Right cardiac atrium (tissue), 5 donors: ENCODE measurements at regions not wholly inside any gene's neighbourhood (a gene's known extent, or its start where the extent isn't known, plus 50 kb on each side); places are given as distances from the start of the nearest gene placed in this dataset.
"Not testable (repeated sequence)": the region's sequence is repeated elsewhere in the genome, so short reads cannot be mapped to it uniquely, and the experiment has no call there.

Experiments used
- ATAC-seq, 2 donors: fragments of 200-7000 bp; cut with Tn5 transposase; one replicate each; pipeline versions ENCODE4 v1.8.0 to v1.9.1; 2020; ENCODE audit warnings: moderate library complexity in 2 of 2, mild to moderate bottlenecking in 1 of 2
- DNase-seq, 3 donors: peaks; one replicate each; pipeline ENCODE4 v3.0.0-alpha.2; 2020
- H3K27ac ChIP-seq: one replicate; pipeline ENCODE4 v1.5.1; 2013; ENCODE audit warnings: mild to moderate bottlenecking, low read length, control low read depth, moderate library complexity
- H3K27me3 ChIP-seq: one replicate; pipeline ENCODE4 v1.6.1; 2013; ENCODE audit not compliant: control insufficient read depth, insufficient read depth
- H3K4me1 ChIP-seq: one replicate; pipeline ENCODE4 v1.6.1; 2013; ENCODE audit warnings: low read length; ENCODE audit not compliant: control insufficient read depth, insufficient read depth
- H3K4me3 ChIP-seq: one replicate; pipeline ENCODE4 v1.5.1; 2013; ENCODE audit warnings: low read length, control low read depth
- H3K9me3 ChIP-seq: one replicate; pipeline ENCODE4 v1.6.1; 2013; ENCODE audit warnings: low read length; ENCODE audit not compliant: control insufficient read depth
- WGBS: extraction: QIAGEN DNeasy Blood & Tissue Kit; methylation state at CpG from one replicate; pipeline ENCODE4 v1.1.7; 2013; 5-methylcytosine and 5-hydroxymethylcytosine counted together
- intact Hi-C, 4 donors: fragments of 100-400 bp; cut with DNase I; formaldehyde crosslinking; loops; one replicate each; pipeline versions ENCODE4 v1.11.0 to v1.14.0; 2022 to 2023
- donor health status: healthy with polysubstance abuse.
- donor health status: DM: no; HTN: yes; CAD: no.
- donor health status: DM: no; HTN: no; CAD: no.
- donor health status: DM: no; HTN: yes; CAD: no; lungs with severe emphysema.
- donor health status: DM: yes; HTN: yes; CAD: no.

- H3K27me3 ChIP-seq, H3K27ac ChIP-seq, intact Hi-C loops, H3K4me1 ChIP-seq, H3K9me3 ChIP-seq, H3K4me3 ChIP-seq, ATAC-seq: not testable (repeated sequence)
- DNase-seq, result peak in 1 of 3 donors; percentile 63
- 41% methylated on average over 11 of the region's 11 CpGs for WGBS
Measured at GRCh38 chr11:67791598-67792170, 117.3 kb upstream of the ALDH3B2 start.

- H3K4me1 ChIP-seq, H3K9me3 ChIP-seq, DNase-seq, H3K27me3 ChIP-seq, intact Hi-C loops, H3K27ac ChIP-seq, H3K4me3 ChIP-seq, ATAC-seq: not testable (repeated sequence)
- WGBS, result 46% methylated on average over 5 of the region's 5 CpGs
Measured at GRCh38 chr11:67788341-67788695, 113.9 kb upstream of the ALDH3B2 start.

- 77% methylated on average over 19 of the region's 19 CpGs for WGBS
- DNase-seq, ATAC-seq, H3K9me3 ChIP-seq, H3K4me1 ChIP-seq, intact Hi-C loops, H3K27ac ChIP-seq, H3K4me3 ChIP-seq, H3K27me3 ChIP-seq: not testable (repeated sequence)
Measured at GRCh38 chr11:67787681-67788340, 113.4 kb upstream of the ALDH3B2 start.

GRCh38 chr11:67781967-67782366 is 107.5 kb upstream of the ALDH3B2 start:
- H3K27me3 ChIP-seq, ATAC-seq, H3K4me3 ChIP-seq, DNase-seq, H3K9me3 ChIP-seq, H3K4me1 ChIP-seq, intact Hi-C loops, H3K27ac ChIP-seq: not testable (repeated sequence)
- WGBS, result 86% methylated on average over 2 of the region's 2 CpGs

- intact Hi-C loops, H3K27ac ChIP-seq, H3K9me3 ChIP-seq, ATAC-seq, H3K27me3 ChIP-seq, H3K4me3 ChIP-seq, DNase-seq, H3K4me1 ChIP-seq: not testable (repeated sequence)
- 87% methylated on average over 2 of the region's 2 CpGs for WGBS
Measured at GRCh38 chr11:67781506-67781905, 107.1 kb upstream of the ALDH3B2 start.

GRCh38 chr11:67780056-67780455 is 105.6 kb upstream of the ALDH3B2 start:
- Histone ChIP-seq H3K27me3 (no peaks in the 10 kb centered on the region), H3K9me3 (no peaks in the 10 kb centered on the region), H3K27ac (no peak overlapping the region), H3K4me1 (no peaks in the 10 kb centered on the region), H3K4me3 (no peak overlapping the region)
- WGBS, result 48% methylated on average over 4 of the region's 4 CpGs
- ATAC-seq (no peak), DNase-seq (no peak)
- intact Hi-C loops, result no loop called here

- H3K9me3 ChIP-seq, H3K4me1 ChIP-seq, H3K27me3 ChIP-seq, DNase-seq, intact Hi-C loops, H3K4me3 ChIP-seq, H3K27ac ChIP-seq, ATAC-seq: not testable (repeated sequence)
- 30% methylated on average over 7 of the region's 7 CpGs for WGBS
Measured at GRCh38 chr11:67779189-67779875, 104.9 kb upstream of the ALDH3B2 start.

- no peak overlapping the region for H3K27ac ChIP-seq
- intact Hi-C loops, result no loop called here
- DNase-seq (no peak), ATAC-seq (no peak)
- WGBS, result 60% methylated on average over 4 of the region's 4 CpGs
- no peaks in the 10 kb centered on the region for H3K27me3 ChIP-seq
- no peaks in the 10 kb centered on the region for H3K9me3 ChIP-seq
- peaks cover 1% of the 10 kb centered on the region for H3K4me1 ChIP-seq
- no peak overlapping the region for H3K4me3 ChIP-seq
Measured at GRCh38 chr11:67776852-67777520, 102.6 kb upstream of the ALDH3B2 start.

GRCh38 chr11:67774175-67774574 is 99.8 kb upstream of the ALDH3B2 start:
- DNase-seq, result peak; percentile 28 to 74 (median 64)
- H3K27me3 ChIP-seq, intact Hi-C loops, H3K4me1 ChIP-seq, H3K27ac ChIP-seq, H3K9me3 ChIP-seq, H3K4me3 ChIP-seq, ATAC-seq: not testable (repeated sequence)
- WGBS, result 33% methylated on average over 8 of the region's 8 CpGs

GRCh38 chr11:67768001-67768730 is 93.7 kb upstream of the ALDH3B2 start:
- WGBS, result 91% methylated on average over 11 of the region's 11 CpGs
- DNase-seq, ATAC-seq, H3K4me1 ChIP-seq, H3K9me3 ChIP-seq, intact Hi-C loops, H3K4me3 ChIP-seq, H3K27ac ChIP-seq, H3K27me3 ChIP-seq: not testable (repeated sequence)
